HG03064 (cell line): ENCODE measurements at regions not wholly inside any gene's neighbourhood (a gene's known extent, or its start where the extent isn't known, plus 50 kb on each side); places are given as distances from the start of the nearest gene placed in this dataset.
"Not testable (repeated sequence)": the region's sequence is repeated elsewhere in the genome, so short reads cannot be mapped to it uniquely, and the experiment has no call there.

Experiments used
- ATAC-seq: cut with Tn5 transposase; IDR thresholded peaks from one replicate; pipeline ENCODE4 v1.9.1; 2021; ENCODE audit warnings: low read depth; ENCODE audit not compliant: unreplicated experiment

GRCh38 chr4:164613256-164613655 is 140.7 kb upstream of the SMIM31 start:
- no peak for ATAC-seq

- ATAC-seq: no peak
Measured at GRCh38 chr4:164613792-164614191, 140.1 kb upstream of the SMIM31 start.

DNA sequence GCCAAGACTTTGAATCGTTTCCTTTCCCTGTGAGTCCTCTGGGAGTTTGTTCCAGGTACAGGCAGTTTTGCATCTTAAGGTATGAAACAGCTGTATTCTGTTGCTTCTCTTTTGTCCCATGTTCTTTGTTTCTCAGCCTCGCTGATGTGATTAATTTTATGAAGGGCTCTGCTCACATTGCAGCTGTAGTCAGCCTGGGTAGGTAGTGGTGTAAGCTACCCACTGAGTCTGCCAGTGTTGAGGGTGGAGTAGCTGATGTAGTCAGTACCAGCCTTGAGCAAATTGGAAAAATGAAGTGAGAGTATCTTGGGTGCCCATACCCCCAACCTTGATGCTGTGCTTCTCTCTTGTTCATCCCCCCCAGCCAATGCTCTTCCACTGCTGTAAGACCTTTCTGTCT is 139.6 kb upstream of the SMIM31 start:
- ATAC-seq: no peak

DNA sequence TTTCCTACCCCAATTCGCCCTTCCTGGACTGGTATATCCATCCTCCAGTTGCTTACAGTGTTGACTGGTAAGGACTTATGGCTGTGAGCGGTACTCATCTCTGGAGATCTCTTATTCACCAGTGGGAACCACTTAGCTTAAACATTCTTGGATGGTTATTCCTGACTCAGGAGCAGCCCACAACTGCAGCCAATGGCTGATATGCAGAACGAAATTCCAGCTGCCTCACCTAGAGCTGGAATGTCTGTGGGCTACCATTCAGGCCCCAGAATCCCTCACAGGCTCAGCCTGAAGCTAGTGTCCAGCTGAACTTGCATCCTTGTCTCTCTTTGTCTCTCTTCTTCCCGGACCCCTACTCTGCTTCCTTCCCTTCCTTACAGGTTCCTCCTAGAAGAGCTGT is 138.9 kb upstream of the SMIM31 start:
- ATAC-seq: no peak

- no peak for ATAC-seq
Measured at GRCh38 chr4:164615964-164616363, 138.0 kb upstream of the SMIM31 start.

- no peak for ATAC-seq
Measured at GRCh38 chr4:164616961-164617360, 137.0 kb upstream of the SMIM31 start.

DNA sequence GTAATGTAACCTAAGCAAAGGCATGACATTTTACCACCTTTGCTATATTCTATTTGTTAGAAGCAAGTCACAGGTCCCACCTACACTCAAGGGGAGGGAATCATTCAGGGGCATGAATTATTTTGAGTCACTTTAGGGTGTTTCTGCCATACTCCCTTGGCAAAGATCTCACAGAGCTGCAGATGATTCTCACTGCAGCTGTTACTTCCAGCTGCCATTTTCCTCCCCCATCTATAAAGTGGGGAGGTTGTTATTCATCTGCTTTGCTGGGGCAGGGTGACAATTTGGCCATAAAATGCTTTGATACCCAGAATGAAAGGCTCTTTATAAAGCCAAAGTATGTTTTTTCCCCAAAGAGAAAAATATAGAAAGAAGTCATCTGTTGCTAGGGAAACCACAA is 136.5 kb upstream of the SMIM31 start:
- ATAC-seq: no peak

DNA sequence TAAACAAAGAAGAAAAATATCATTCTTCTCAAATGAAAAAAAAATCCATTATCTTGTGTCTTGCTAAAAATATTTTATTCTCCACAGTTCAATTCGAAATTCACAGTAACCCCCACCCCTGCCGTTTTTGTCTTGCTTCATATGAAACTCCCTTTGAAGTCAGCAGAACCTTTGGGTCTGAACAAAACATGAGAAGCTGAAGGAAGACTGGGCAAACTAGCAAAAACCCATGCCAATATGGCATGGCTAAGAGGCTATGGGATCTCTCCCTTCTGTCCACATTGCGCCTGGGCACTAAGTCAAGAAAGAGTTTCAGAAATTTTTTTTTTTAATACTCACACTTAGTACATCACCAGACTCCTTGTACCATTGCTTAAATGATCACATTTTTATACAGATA is 136.0 kb upstream of the SMIM31 start:
- no peak for ATAC-seq

- no peak for ATAC-seq
Measured at GRCh38 chr4:164621886-164622521, 131.9 kb upstream of the SMIM31 start.

DNA sequence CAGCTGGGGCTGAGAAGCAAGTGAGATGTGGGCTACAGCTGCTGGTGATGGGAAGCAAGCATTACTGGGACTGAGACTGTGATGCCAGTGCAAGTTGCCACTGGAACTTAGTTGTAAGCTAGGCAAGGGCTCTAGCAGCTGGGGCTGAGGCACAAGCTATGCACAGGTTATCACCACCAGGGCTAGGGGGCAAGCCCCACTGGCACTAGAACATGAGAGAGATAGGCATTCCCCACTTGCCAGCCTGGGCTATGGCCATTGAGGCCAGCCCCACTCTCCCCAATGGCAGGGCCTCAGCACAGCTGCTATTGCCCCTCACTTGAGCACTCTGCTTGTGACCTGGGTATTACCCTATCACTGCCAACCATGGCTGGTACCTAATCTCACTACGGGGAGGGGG is 130.8 kb upstream of the SMIM31 start:
- ATAC-seq: no peak

GRCh38 chr4:164639001-164639400 is 114.9 kb upstream of the SMIM31 start:
- no peak for ATAC-seq

- ATAC-seq: no peak
Measured at GRCh38 chr4:164648151-164648848, 105.6 kb upstream of the SMIM31 start.

DNA sequence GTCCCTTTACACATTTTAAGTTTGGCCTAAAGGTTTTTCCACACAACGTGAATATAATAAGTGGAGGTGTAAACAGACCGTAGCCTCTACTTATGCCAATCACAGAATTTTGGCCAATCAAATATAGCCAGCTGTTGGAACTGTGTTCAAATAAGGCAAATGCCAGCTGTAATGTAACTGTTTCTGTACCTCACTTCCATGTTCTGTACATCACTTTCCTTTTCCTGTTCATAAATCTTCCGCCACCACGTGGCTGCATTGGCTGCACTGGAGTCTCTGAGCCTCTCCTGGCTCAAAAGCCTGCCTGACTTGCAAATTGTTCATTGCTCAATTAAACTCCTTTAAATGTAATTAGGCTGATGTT is 105.1 kb upstream of the SMIM31 start:
- no peak for ATAC-seq

- ATAC-seq: no peak
Measured at GRCh38 chr4:164659765-164660164, 94.2 kb upstream of the SMIM31 start.

DNA sequence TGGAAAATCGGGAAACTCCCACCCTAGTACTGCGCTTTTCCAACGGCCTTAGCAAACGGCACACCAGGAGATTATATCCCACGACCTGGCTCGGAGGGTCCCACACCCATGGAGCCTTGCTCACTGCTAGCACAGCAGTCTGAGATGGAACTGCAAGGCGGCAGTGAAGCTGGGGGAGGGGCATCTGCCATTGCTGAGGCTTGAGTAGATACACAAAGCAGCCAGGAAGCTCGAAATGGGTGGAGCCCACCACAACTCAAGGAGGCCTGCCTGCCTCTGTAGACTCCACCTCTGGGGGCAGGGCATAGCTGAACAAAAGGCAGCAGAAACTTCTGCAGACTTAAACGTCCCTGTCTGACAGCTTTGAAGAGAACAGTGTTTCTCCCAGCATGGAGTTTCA is 77.8 kb upstream of the SMIM31 start:
- not testable (repeated sequence) for ATAC-seq

- ATAC-seq: no peak
Measured at GRCh38 chr4:164683040-164683439, 70.9 kb upstream of the SMIM31 start.

DNA sequence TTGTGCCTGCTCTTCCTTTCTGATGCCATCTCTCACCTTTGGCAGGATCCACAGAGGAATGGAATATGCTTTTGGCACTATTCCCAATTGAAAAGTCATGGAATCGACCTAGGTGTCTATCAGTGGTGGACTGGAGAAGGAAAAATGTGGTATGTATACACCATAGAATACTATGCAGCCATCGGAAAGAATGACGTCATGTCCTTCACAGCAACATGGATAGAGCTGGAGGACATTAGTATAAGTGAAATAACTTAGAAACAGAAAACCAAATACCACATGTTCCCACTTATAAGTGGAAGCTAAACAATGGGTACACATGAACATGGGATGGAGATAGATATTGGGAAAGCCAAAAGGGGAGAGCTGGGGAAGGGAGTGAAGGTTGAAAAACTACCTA is 58.3 kb upstream of the SMIM31 start:
- ATAC-seq: no peak

DNA sequence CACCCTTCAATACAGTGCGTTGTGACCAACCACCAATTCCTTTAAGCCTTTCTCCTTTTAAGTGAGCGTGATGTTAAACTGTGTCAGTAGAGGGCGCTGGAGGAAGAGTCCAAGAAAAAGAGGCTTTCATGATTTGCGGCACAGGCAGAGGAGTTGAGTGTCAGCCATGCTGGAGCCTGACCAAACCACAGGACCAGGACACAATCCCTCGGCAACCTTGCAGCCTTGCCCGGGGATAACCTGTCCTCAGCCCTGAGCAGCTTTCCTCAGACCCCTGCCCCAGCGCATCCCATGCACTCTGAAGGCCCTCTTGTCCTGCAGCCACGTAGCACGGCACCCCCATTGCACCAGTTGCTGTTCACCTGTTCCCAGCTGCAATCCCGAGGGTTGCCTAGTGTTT is 53.5 kb upstream of the SMIM31 start:
- ATAC-seq: no peak

DNA sequence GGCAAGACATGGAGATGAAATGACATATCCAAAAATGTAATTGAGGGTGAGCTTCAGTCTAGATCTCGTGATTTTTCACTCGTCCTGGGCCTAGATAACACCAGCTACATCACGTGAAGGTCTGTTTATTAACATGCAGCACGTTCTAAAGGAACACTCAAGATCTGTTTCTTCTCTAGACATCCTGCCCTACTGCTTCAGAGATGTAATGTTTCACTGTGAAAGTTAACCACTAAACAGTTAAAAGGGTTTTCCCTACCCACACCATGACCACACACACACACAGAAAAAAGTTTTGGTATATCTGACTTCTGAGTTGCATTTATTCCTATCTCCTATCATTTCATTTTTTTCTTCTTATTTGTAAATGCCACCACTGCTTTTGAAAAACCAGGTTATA is 52.3 kb upstream of the SMIM31 start:
- ATAC-seq: peak; percentile 77
